Endodermal cell (in vitro differentiated cells): ENCODE measurements at regions not wholly inside any gene's neighbourhood (a gene's known extent, or its start where the extent isn't known, plus 50 kb on each side); places are given as distances from the start of the nearest gene placed in this dataset.

ENCODE experiments used
- DNase-seq: peaks from one replicate; pipeline ENCODE4 v3.0.0-alpha.2; 2017
- H3K27ac ChIP-seq: 2 replicates; pipeline ENCODE4 v1.5.1; 2013; ENCODE audit warnings: mild to moderate bottlenecking, low read depth, low read length, moderate library complexity
- H3K27me3 ChIP-seq: 2 replicates; pipeline ENCODE4 v1.6.1; 2013; ENCODE audit warnings: mild to moderate bottlenecking, low read length, moderate library complexity; ENCODE audit not compliant: insufficient read depth, control insufficient read depth, poor library complexity, severe bottlenecking
- H3K36me3 ChIP-seq: 2 replicates; pipeline ENCODE4 v1.7.0; 2013; ENCODE audit warnings: mild to moderate bottlenecking, low read length, moderate library complexity; ENCODE audit not compliant: control insufficient read depth, insufficient read depth
- H3K4me1 ChIP-seq: one replicate; pipeline ENCODE4 v1.7.0; 2013; ENCODE audit warnings: low read length; ENCODE audit not compliant: control insufficient read depth, insufficient read depth
- H3K4me3 ChIP-seq: 2 replicates; pipeline ENCODE4 v1.5.1; 2013; ENCODE audit warnings: mild to moderate bottlenecking, low read length, moderate library complexity
- H3K9ac ChIP-seq: 2 replicates; pipeline ENCODE4 v1.6.1; 2013; ENCODE audit warnings: mild to moderate bottlenecking, low read length, moderate library complexity; ENCODE audit not compliant: poor library complexity, severe bottlenecking; ENCODE audit errors: extremely low read depth
- H3K9me3 ChIP-seq: 2 replicates; pipeline ENCODE4 v1.6.1; 2013; ENCODE audit warnings: mild to moderate bottlenecking, low read length, moderate library complexity; ENCODE audit not compliant: control insufficient read depth
- H3K27ac Mint-ChIP-seq: 2 replicates; pipeline ENCODE4 v1.8.0; 2020; ENCODE audit warnings: mixed read lengths
- H3K27me3 Mint-ChIP-seq: 2 replicates; pipeline ENCODE4 v1.8.0; 2021; ENCODE audit warnings: mild to moderate bottlenecking, mixed read lengths; ENCODE audit not compliant: insufficient read depth
- H3K36me3 Mint-ChIP-seq: 2 replicates; pipeline ENCODE4 v1.8.0; 2020; ENCODE audit warnings: low read depth, mixed read lengths
- H3K4me1 Mint-ChIP-seq: 2 replicates; pipeline ENCODE4 v1.8.0; 2020; ENCODE audit warnings: mixed read lengths
- H3K4me3 Mint-ChIP-seq: 2 replicates; pipeline ENCODE4 v1.8.0; 2020; ENCODE audit warnings: mild to moderate bottlenecking, moderate library complexity, mixed read lengths
- H3K9me3 Mint-ChIP-seq: 2 replicates; pipeline ENCODE4 v1.8.0; 2020; ENCODE audit warnings: mild to moderate bottlenecking, mixed read lengths
- WGBS, 2 experiments: methylation state at CpG; one replicate each; pipeline versions ENCODE4 v1.1.5 to v1.1.7; 2013; ENCODE audit warnings: missing lambda C conversion rate in 2 of 2, mixed read lengths in 1 of 2; ENCODE audit not compliant: insufficient coverage in 1 of 2, insufficient read length in 1 of 2; 5-methylcytosine and 5-hydroxymethylcytosine counted together
- TF ChIP-seq, protein P1 (sequence below): fragments of 200-600 bp; sonication (generic); conservative IDR thresholded peaks from 2 replicates; pipeline ENCODE4 v1.5.0; 2021; ENCODE audit warnings: antibody characterized with exemption, mild to moderate bottlenecking

- WGBS, 2 experiments: 92 to 100% methylated on average over 1 to 2 of the region's 2 CpGs
These were observed 277.6 kb downstream of the TMEM38B start for GRCh38 chr9:105971986-105972385.

DNA sequence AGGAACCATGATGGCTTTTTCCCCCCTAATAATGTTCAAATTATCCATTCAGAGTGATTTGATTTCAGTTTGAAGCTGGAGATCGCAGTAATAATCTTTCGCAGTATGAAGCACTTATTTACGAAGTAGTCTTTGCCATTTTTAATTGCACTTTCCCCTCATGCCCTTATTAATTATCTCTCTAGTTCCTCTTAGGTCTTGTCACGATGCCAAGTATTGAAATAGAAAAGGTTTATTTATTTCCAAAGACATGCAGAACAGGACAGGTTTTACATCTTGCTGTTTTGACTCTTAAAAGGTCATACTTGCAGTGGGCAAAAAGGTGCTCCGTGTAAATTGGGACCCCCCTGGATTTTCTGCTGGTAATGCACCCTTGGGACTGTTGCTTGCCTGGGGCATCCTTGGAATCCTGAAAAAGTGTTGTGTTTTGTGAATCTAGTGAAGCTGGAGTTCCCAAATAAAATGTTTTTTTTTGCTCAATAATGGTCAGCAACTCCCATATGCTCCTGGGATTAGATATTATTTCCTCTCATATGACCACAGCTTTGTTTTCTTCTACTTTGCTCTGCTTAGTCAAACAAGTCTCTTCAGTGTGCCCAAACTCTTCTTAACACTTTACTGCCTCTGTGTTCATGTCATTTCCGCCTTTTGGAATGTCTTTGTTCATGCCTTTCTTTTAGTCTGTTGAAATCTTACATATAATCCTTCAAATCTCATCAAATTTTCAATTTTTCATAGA lies 278.3 kb downstream of the TMEM38B start:
- Mint-ChIP-seq H3K27me3 (peaks cover 10% of the 10 kb centered on the region), H3K4me1 (peaks cover 41% of the 10 kb centered on the region), H3K9me3 (no peaks in the 10 kb centered on the region), H3K4me3 (no peak overlapping the region), H3K27ac (no peak overlapping the region), H3K36me3 (no peaks in the 10 kb centered on the region)
- Histone ChIP-seq H3K9me3 (no peaks in the 10 kb centered on the region), H3K9ac (no peak overlapping the region), H3K27ac (no peak overlapping the region), H3K36me3 (no peaks in the 10 kb centered on the region), H3K4me3 (no peak overlapping the region), H3K27me3 (no peaks in the 10 kb centered on the region), H3K4me1 (peaks cover 31% of the 10 kb centered on the region)
- DNase-seq: no peak
- WGBS, 2 experiments: 87 to 100% methylated on average over 5 to 6 of the region's 6 CpGs
- TF ChIP-seq, protein P1, sequence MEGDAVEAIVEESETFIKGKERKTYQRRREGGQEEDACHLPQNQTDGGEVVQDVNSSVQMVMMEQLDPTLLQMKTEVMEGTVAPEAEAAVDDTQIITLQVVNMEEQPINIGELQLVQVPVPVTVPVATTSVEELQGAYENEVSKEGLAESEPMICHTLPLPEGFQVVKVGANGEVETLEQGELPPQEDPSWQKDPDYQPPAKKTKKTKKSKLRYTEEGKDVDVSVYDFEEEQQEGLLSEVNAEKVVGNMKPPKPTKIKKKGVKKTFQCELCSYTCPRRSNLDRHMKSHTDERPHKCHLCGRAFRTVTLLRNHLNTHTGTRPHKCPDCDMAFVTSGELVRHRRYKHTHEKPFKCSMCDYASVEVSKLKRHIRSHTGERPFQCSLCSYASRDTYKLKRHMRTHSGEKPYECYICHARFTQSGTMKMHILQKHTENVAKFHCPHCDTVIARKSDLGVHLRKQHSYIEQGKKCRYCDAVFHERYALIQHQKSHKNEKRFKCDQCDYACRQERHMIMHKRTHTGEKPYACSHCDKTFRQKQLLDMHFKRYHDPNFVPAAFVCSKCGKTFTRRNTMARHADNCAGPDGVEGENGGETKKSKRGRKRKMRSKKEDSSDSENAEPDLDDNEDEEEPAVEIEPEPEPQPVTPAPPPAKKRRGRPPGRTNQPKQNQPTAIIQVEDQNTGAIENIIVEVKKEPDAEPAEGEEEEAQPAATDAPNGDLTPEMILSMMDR: peak; percentile 41

More at GRCh38 chr9:105971986-105972385, 277.6 kb downstream of the TMEM38B start:
- no peak overlapping the region for H3K9ac ChIP-seq
- H3K4me3 ChIP-seq: no peak overlapping the region
- TF ChIP-seq, protein P1: no peak
- peaks cover 38% of the 10 kb centered on the region for H3K4me1 Mint-ChIP-seq
- peaks cover 10% of the 10 kb centered on the region for H3K27me3 Mint-ChIP-seq
- no peaks in the 10 kb centered on the region for H3K36me3 Mint-ChIP-seq
- no peaks in the 10 kb centered on the region for H3K9me3 Mint-ChIP-seq
- no peaks in the 10 kb centered on the region for H3K27me3 ChIP-seq
- no peak overlapping the region for H3K4me3 Mint-ChIP-seq
- no peak overlapping the region for H3K27ac ChIP-seq
- H3K4me1 ChIP-seq: peaks cover 25% of the 10 kb centered on the region
- no peaks in the 10 kb centered on the region for H3K36me3 ChIP-seq
- DNase-seq: no peak
- H3K9me3 ChIP-seq: no peaks in the 10 kb centered on the region
- H3K27ac Mint-ChIP-seq: no peak overlapping the region

GRCh38 chr9:105973951-105974351 lies 279.6 kb downstream of the TMEM38B start:
- H3K27ac Mint-ChIP-seq: no peak overlapping the region
- Histone ChIP-seq H3K4me1 (peaks cover 42% of the 10 kb centered on the region), H3K9ac (no peak overlapping the region), H3K4me3 (no peak overlapping the region), H3K27ac (peak overlapping the region; percentile 91), H3K27me3 (no peaks in the 10 kb centered on the region), H3K36me3 (no peaks in the 10 kb centered on the region), H3K9me3 (no peaks in the 10 kb centered on the region)
- no peak overlapping the region for H3K4me3 Mint-ChIP-seq
- 94 to 100% methylated on average over 1 of the region's 3 CpGs for WGBS, 2 experiments
- no peaks in the 10 kb centered on the region for H3K9me3 Mint-ChIP-seq
- no peaks in the 10 kb centered on the region for H3K36me3 Mint-ChIP-seq
- peaks cover 54% of the 10 kb centered on the region for H3K4me1 Mint-ChIP-seq
- TF ChIP-seq, protein P1: no peak
- peaks cover 10% of the 10 kb centered on the region for H3K27me3 Mint-ChIP-seq
- DNase-seq: no peak
